ENCODE measurements at regions not wholly inside any gene's neighbourhood (a gene's known extent, or its start where the extent isn't known, plus 50 kb on each side); places are given as distances from the start of the nearest gene placed in this dataset.

DNA sequence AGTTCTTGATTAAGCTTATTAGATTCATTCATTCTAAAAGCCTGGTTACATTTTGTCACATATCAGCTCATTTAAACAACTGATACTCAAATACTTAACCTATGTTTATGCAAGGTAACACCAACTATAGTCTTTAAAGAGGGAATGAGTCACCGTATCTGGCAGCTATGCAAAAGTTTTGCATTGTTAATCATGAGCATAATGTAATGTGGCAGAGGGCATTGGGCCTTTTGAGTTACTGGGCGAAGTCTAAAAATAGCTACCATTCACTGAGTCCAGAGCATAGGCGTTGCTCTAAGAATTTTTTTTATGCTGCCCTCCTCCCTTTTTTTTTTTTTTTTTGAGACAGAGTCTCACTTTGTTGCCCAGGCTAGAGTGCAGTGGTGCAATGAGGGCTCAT is 277.7 kb upstream of the ZNF717 start:
- FAIRE-seq (no peak), DNase-seq (no peak)
- Histone ChIP-seq H3K9me3 (ENCODE audit: control insufficient read depth in 2 of 3, insufficient read depth in 1 of 3, low read length in 3 of 3) (no peaks in the 10 kb centered on the region), H3K27me3 (ENCODE audit: control insufficient read depth, insufficient read depth, low read length) (no peaks in the 10 kb centered on the region), H3K4me1 (ENCODE audit: control insufficient read depth in 2 of 3, insufficient read depth in 2 of 3, low read depth in 1 of 3, low read length in 3 of 3) (no peaks in the 10 kb centered on the region), H3K27ac (ENCODE audit: low read depth in 2 of 2, low read length in 2 of 2) (no peak overlapping the region), H3K9ac (ENCODE audit: low read length in 3 of 3) (no peak overlapping the region), H3K36me3 (ENCODE audit: control insufficient read depth in 2 of 3, insufficient read depth in 3 of 3, low read length in 3 of 3) (no peaks in the 10 kb centered on the region), H3K4me3 (ENCODE audit: low read length in 3 of 3) (no peak overlapping the region)
- TF ChIP-seq, protein P1, sequence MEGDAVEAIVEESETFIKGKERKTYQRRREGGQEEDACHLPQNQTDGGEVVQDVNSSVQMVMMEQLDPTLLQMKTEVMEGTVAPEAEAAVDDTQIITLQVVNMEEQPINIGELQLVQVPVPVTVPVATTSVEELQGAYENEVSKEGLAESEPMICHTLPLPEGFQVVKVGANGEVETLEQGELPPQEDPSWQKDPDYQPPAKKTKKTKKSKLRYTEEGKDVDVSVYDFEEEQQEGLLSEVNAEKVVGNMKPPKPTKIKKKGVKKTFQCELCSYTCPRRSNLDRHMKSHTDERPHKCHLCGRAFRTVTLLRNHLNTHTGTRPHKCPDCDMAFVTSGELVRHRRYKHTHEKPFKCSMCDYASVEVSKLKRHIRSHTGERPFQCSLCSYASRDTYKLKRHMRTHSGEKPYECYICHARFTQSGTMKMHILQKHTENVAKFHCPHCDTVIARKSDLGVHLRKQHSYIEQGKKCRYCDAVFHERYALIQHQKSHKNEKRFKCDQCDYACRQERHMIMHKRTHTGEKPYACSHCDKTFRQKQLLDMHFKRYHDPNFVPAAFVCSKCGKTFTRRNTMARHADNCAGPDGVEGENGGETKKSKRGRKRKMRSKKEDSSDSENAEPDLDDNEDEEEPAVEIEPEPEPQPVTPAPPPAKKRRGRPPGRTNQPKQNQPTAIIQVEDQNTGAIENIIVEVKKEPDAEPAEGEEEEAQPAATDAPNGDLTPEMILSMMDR (IDR thresholded peaks at IDR 0.05; ENCODE audit: borderline replicate concordance, extremely low read depth, insufficient read depth): no peak
- intact Hi-C loops (cut with DNase I): no loop called here

DNA sequence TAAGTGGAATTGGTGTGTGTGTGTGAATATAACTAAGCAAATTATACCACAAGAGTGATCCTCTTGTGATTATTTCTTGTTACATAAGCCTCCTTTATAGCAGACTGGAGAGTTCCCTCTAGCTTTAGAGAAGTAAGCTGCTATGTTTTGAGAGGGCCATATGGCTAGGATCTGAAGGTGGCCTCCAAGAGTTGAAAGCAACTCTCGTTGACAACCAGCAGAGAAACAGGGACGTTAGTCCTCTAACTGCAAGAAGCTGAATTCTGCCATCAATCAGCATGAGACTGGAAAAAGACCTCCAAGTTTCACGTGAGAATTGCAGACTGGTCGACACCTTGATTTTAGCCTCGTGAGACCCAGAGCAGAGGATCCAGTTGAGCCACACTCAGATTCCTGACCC is 278.5 kb upstream of the ZNF717 start:
- Histone ChIP-seq H3K4me1 (ENCODE audit: control insufficient read depth in 2 of 3, insufficient read depth in 2 of 3, low read depth in 1 of 3, low read length in 3 of 3) (no peaks in the 10 kb centered on the region), H3K4me3 (ENCODE audit: low read length in 3 of 3) (no peak overlapping the region), H3K9me3 (ENCODE audit: control insufficient read depth in 2 of 3, insufficient read depth in 1 of 3, low read length in 3 of 3) (no peaks in the 10 kb centered on the region), H3K9ac (ENCODE audit: low read length in 3 of 3) (no peak overlapping the region), H3K36me3 (ENCODE audit: control insufficient read depth in 2 of 3, insufficient read depth in 3 of 3, low read length in 3 of 3) (no peaks in the 10 kb centered on the region), H3K27ac (ENCODE audit: low read depth in 2 of 2, low read length in 2 of 2) (no peak overlapping the region), H3K27me3 (ENCODE audit: control insufficient read depth, insufficient read depth, low read length) (no peaks in the 10 kb centered on the region)
- TF ChIP-seq, protein P1 (IDR thresholded peaks at IDR 0.05; ENCODE audit: borderline replicate concordance, extremely low read depth, insufficient read depth): no peak
- no peak for DNase-seq
- no peak for FAIRE-seq
- intact Hi-C loops (cut with DNase I): no loop called here

DNA sequence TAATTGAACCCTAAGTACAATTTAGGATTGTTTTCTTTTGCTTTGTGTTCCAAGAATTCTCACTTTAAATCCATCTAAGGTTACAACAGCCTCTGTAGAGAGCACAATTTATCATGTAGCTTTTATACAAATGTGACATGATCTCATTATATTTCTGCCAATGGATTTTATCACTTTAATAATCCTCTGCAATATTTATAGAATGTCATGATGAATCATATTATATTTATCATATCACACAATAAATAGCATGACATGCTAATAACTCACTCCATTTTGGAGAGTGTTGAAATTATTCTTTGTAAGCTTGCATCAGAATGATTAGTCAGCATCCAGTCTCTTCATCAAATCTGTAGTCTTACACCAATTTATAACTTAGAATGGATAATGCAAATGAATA is 280.6 kb upstream of the ZNF717 start:
- FAIRE-seq (no peak), DNase-seq (no peak)
- no peaks in the 10 kb centered on the region for H3K36me3 ChIP-seq (ENCODE audit: control insufficient read depth in 2 of 3, insufficient read depth in 3 of 3, low read length in 3 of 3)
- no peaks in the 10 kb centered on the region for H3K9me3 ChIP-seq (ENCODE audit: control insufficient read depth in 2 of 3, insufficient read depth in 1 of 3, low read length in 3 of 3)
- no peaks in the 10 kb centered on the region for H3K27me3 ChIP-seq (ENCODE audit: control insufficient read depth, insufficient read depth, low read length)
- H3K4me3 ChIP-seq (ENCODE audit: low read length in 3 of 3): no peak overlapping the region
- TF ChIP-seq, protein P1 (IDR thresholded peaks at IDR 0.05; ENCODE audit: borderline replicate concordance, extremely low read depth, insufficient read depth): no peak
- H3K9ac ChIP-seq (ENCODE audit: low read length in 3 of 3): no peak overlapping the region
- no peak overlapping the region for H3K27ac ChIP-seq (ENCODE audit: low read depth in 2 of 2, low read length in 2 of 2)
- intact Hi-C loops (cut with DNase I): no loop called here
- no peaks in the 10 kb centered on the region for H3K4me1 ChIP-seq (ENCODE audit: control insufficient read depth in 2 of 3, insufficient read depth in 2 of 3, low read depth in 1 of 3, low read length in 3 of 3)

DNA sequence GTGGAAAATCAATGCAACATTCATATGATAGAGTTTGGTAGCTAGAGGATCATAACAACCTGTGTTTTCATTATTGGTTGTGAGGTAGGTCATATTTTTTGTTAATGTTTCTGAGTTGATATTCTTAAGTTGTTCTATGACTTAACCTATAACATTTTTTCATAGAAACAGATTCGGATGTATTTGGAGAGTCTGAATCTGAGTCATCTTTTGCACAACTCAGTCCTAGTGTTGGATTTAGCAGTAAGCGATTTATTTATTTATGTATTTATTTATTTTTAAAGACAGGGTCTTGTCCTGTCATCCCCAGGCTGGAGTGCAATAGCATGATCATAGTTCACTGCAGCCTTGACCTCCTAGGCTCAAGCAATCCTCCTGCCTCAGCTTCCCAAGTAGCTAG is 292.8 kb upstream of the ZNF717 start:
- no peaks in the 10 kb centered on the region for H3K27me3 ChIP-seq (ENCODE audit: control insufficient read depth, insufficient read depth, low read length)
- DNase-seq (no peak), FAIRE-seq (no peak)

More for the DNA sequence above, 292.8 kb upstream of the ZNF717 start:
- no peaks in the 10 kb centered on the region for H3K4me1 ChIP-seq (ENCODE audit: control insufficient read depth in 2 of 3, insufficient read depth in 2 of 3, low read depth in 1 of 3, low read length in 3 of 3)
- no peak overlapping the region for H3K4me3 ChIP-seq (ENCODE audit: low read length in 3 of 3)
- H3K9ac ChIP-seq (ENCODE audit: low read length in 3 of 3): no peak overlapping the region
- intact Hi-C loops (cut with DNase I): no loop called here
- H3K36me3 ChIP-seq (ENCODE audit: control insufficient read depth in 2 of 3, insufficient read depth in 3 of 3, low read length in 3 of 3): no peaks in the 10 kb centered on the region
- no peaks in the 10 kb centered on the region for H3K9me3 ChIP-seq (ENCODE audit: control insufficient read depth in 2 of 3, insufficient read depth in 1 of 3, low read length in 3 of 3)
- TF ChIP-seq, protein P1 (IDR thresholded peaks at IDR 0.05; ENCODE audit: borderline replicate concordance, extremely low read depth, insufficient read depth): no peak
- H3K27ac ChIP-seq (ENCODE audit: low read depth in 2 of 2, low read length in 2 of 2): no peak overlapping the region
